ENCODE measurements at regions not wholly inside any gene's neighbourhood (a gene's known extent, or its start where the extent isn't known, plus 50 kb on each side); places are given as distances from the start of the nearest gene placed in this dataset.

- TF ChIP-seq, protein P1, sequence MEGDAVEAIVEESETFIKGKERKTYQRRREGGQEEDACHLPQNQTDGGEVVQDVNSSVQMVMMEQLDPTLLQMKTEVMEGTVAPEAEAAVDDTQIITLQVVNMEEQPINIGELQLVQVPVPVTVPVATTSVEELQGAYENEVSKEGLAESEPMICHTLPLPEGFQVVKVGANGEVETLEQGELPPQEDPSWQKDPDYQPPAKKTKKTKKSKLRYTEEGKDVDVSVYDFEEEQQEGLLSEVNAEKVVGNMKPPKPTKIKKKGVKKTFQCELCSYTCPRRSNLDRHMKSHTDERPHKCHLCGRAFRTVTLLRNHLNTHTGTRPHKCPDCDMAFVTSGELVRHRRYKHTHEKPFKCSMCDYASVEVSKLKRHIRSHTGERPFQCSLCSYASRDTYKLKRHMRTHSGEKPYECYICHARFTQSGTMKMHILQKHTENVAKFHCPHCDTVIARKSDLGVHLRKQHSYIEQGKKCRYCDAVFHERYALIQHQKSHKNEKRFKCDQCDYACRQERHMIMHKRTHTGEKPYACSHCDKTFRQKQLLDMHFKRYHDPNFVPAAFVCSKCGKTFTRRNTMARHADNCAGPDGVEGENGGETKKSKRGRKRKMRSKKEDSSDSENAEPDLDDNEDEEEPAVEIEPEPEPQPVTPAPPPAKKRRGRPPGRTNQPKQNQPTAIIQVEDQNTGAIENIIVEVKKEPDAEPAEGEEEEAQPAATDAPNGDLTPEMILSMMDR (conservative IDR thresholded peaks at IDR 0.05): no peak
- no peak for TF ChIP-seq EZH2 (IDR thresholded peaks at IDR 0.05; ENCODE audit: low read depth)
These were observed 267.7 kb downstream of the TLE3 start for GRCh38 chr15:69829974-69830373.

Measured in PC-9 (cell line).